BLaER1 (cell line): ENCODE measurements at regions not wholly inside any gene's neighbourhood (a gene's known extent, or its start where the extent isn't known, plus 50 kb on each side); places are given as distances from the start of the nearest gene placed in this dataset.

Source experiments
- H3K27ac ChIP-seq: shearing (Covaris generic); formaldehyde crosslinking; 2 replicates; pipeline ENCODE4 v1.8.1; 2022
- H3K27me3 ChIP-seq: shearing (Covaris generic); formaldehyde crosslinking; 2 replicates; pipeline ENCODE4 v1.8.1; 2022
- H3K36me3 ChIP-seq: shearing (Covaris generic); formaldehyde crosslinking; 2 replicates; pipeline ENCODE4 v1.8.1; 2022
- H3K4me1 ChIP-seq: shearing (Covaris generic); formaldehyde crosslinking; 2 replicates; pipeline ENCODE4 v1.8.1; 2022
- H3K4me2 ChIP-seq: shearing (Covaris generic); formaldehyde crosslinking; 2 replicates; pipeline ENCODE4 v1.8.1; 2022
- H3K4me3 ChIP-seq: shearing (Covaris generic); formaldehyde crosslinking; 2 replicates; pipeline ENCODE4 v1.8.1; 2022
- H3K9ac ChIP-seq: shearing (Covaris generic); formaldehyde crosslinking; 2 replicates; pipeline ENCODE4 v1.8.1; 2022
- H3K9me3 ChIP-seq: shearing (Covaris generic); formaldehyde crosslinking; 2 replicates; pipeline ENCODE4 v1.8.1; 2022
- H4K20me1 ChIP-seq: shearing (Covaris generic); formaldehyde crosslinking; 2 replicates; pipeline ENCODE4 v1.8.1; 2022
- Cebpa-rat ChIP-seq: shearing (Covaris generic); IDR thresholded peaks from 2 replicates; pipeline ENCODE4 v1.8.1; 2022

DNA sequence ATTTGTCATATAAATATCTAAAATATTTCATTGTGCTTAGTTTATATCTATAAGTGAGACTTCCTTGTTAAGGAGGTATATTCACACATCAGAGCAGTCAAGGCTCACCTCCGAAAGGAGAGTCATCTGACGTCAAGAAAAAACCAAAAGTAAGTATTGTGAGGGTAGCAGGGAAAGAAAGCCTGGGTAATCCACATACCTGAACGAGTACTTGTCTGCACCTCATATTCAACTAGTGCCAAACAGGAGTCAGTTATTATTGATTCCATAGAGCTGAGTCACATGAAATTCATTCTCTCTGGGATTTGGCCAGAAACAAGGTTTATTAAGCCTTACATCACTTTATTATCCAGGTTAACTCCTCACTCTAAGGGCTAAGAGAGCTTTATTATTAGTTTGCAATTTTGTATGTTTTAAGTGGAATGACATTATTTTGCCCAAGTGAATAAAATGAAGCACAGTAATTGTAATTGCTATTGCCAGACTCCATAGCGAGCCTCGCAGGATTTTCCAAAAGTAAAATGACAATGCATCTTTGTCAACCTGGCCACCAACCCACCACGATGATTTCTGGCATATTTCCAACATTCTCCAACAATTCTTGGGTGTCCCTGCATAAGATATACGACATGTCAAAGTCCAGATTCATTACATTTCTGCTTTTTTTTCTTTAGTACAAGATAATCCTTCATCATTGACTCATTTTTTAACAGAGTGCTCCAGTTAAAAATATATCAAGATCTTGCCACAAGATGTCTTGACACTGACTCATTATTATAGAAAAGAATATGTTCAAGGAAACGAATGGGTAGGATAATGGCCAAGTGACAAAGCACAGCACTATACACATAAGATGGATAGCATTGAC, 1210.4 kb upstream of the ACVR2A start:
- Histone ChIP-seq H3K27me3 (no peaks in the 10 kb centered on the region), H3K27ac (no peak overlapping the region), H3K36me3 (no peaks in the 10 kb centered on the region), H3K9ac (no peak overlapping the region), H3K4me3 (no peak overlapping the region), H3K9me3 (no peaks in the 10 kb centered on the region), H4K20me1 (no peaks in the 10 kb centered on the region), H3K4me2 (no peak overlapping the region), H3K4me1 (no peaks in the 10 kb centered on the region)
- no peak for TF ChIP-seq Cebpa-rat

DNA sequence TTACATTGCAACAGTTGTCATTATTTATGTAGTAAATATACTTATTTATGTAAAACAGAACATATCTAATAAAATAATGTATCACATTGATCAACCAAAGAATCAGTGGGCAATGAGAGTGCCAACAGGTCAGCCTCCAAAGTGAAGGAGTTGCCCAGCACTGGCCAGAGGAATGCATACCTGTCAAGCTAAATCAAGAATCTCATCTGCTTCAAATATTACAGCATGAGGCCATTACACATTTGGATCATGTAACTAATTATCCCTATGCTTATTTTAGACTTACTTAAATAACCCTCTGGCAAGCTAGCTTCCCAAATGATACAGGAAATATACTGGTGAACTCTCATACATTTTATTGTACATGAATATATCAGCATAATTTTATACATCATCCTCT, 1211.7 kb upstream of the ACVR2A start:
- H3K36me3 ChIP-seq, result no peaks in the 10 kb centered on the region
- H3K4me3 ChIP-seq, result no peak overlapping the region
- TF ChIP-seq Cebpa-rat, result no peak
- no peaks in the 10 kb centered on the region for H4K20me1 ChIP-seq
- H3K4me2 ChIP-seq, result no peak overlapping the region
- no peaks in the 10 kb centered on the region for H3K27me3 ChIP-seq
- H3K9me3 ChIP-seq, result no peaks in the 10 kb centered on the region
- no peaks in the 10 kb centered on the region for H3K4me1 ChIP-seq
- H3K9ac ChIP-seq, result no peak overlapping the region
- no peak overlapping the region for H3K27ac ChIP-seq

DNA sequence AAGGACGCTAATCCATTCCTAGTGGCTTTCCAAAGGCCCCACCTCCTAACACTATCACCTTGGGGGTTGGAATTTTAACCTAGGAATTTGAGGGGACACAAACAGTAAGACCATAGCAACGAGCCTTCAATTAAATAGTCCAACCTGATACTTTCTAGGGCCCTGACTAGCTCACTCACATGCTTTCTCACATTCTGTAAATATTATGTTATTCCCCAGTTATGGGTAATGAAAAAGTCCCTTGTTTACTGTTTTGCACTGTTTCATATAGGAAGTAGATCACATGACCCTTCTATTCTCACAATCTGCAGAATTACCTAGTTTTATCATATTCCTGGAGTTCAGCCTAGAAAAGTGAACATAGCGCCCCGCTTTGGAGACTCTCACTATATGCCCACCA, 1212.1 kb upstream of the ACVR2A start:
- Histone ChIP-seq H3K27me3 (no peaks in the 10 kb centered on the region), H3K9me3 (no peaks in the 10 kb centered on the region), H3K4me3 (no peak overlapping the region), H3K27ac (no peak overlapping the region), H3K36me3 (no peaks in the 10 kb centered on the region), H4K20me1 (no peaks in the 10 kb centered on the region), H3K4me2 (no peak overlapping the region), H3K4me1 (no peaks in the 10 kb centered on the region), H3K9ac (no peak overlapping the region)
- TF ChIP-seq Cebpa-rat, result no peak

GRCh38 chr2:146624430-146625160, 1220.2 kb upstream of the ACVR2A start:
- H3K9me3 ChIP-seq, result no peaks in the 10 kb centered on the region
- no peak overlapping the region for H3K4me3 ChIP-seq
- TF ChIP-seq Cebpa-rat, result no peak
- no peak overlapping the region for H3K4me2 ChIP-seq
- no peaks in the 10 kb centered on the region for H3K27me3 ChIP-seq
- no peaks in the 10 kb centered on the region for H3K36me3 ChIP-seq
- H3K9ac ChIP-seq, result no peak overlapping the region
- no peaks in the 10 kb centered on the region for H4K20me1 ChIP-seq
- H3K4me1 ChIP-seq, result no peaks in the 10 kb centered on the region
- H3K27ac ChIP-seq, result no peak overlapping the region

GRCh38 chr2:146623771-146624170, 1221.1 kb upstream of the ACVR2A start:
- Histone ChIP-seq H3K4me1 (no peaks in the 10 kb centered on the region), H3K4me2 (no peak overlapping the region), H3K27me3 (no peaks in the 10 kb centered on the region), H3K4me3 (no peak overlapping the region), H3K9ac (no peak overlapping the region), H3K36me3 (no peaks in the 10 kb centered on the region), H4K20me1 (no peaks in the 10 kb centered on the region), H3K27ac (no peak overlapping the region), H3K9me3 (no peaks in the 10 kb centered on the region)
- TF ChIP-seq Cebpa-rat, result no peak

- Histone ChIP-seq H4K20me1 (no peaks in the 10 kb centered on the region), H3K9ac (no peak overlapping the region), H3K4me1 (no peaks in the 10 kb centered on the region), H3K27ac (no peak overlapping the region), H3K9me3 (no peaks in the 10 kb centered on the region), H3K4me3 (no peak overlapping the region), H3K36me3 (no peaks in the 10 kb centered on the region), H3K4me2 (no peak overlapping the region), H3K27me3 (no peaks in the 10 kb centered on the region)
- no peak for TF ChIP-seq Cebpa-rat
Measured at GRCh38 chr2:146621656-146622055, 1223.2 kb upstream of the ACVR2A start.

DNA sequence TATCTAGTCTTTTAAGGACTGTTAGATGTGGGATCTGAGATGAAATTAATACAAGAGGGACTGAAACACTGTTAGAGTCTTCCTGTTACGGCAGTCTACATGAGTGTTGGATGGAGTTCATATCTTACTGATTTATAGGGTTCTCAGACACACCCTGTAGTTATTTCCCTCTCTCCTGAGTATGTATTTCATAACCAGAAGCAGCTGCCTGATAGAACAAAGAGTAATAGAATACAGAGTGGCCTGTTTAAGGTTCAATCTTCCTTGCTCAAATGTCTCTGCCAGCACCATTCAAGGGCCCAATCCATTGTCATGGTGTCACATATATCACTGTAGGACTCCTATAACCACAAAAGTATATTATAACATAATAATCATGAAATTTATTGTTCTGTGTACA, 1229.1 kb upstream of the ACVR2A start:
- H3K4me3 ChIP-seq, result no peak overlapping the region
- H3K27me3 ChIP-seq, result no peaks in the 10 kb centered on the region
- no peak overlapping the region for H3K4me2 ChIP-seq
- H3K9me3 ChIP-seq, result 0 out of 2 replicates have a peak, but pooled peaks cover 2% of the 10 kb centered on the region
- H4K20me1 ChIP-seq, result no peaks in the 10 kb centered on the region
- no peaks in the 10 kb centered on the region for H3K36me3 ChIP-seq
- no peak overlapping the region for H3K9ac ChIP-seq
- TF ChIP-seq Cebpa-rat, result no peak
- no peak overlapping the region for H3K27ac ChIP-seq
- H3K4me1 ChIP-seq, result no peaks in the 10 kb centered on the region

GRCh38 chr2:146608490-146608889, 1236.3 kb upstream of the ACVR2A start:
- H3K27ac ChIP-seq, result no peak overlapping the region
- TF ChIP-seq Cebpa-rat, result no peak
- no peaks in the 10 kb centered on the region for H3K4me1 ChIP-seq
- no peak overlapping the region for H3K4me3 ChIP-seq
- no peaks in the 10 kb centered on the region for H3K27me3 ChIP-seq
- no peaks in the 10 kb centered on the region for H4K20me1 ChIP-seq
- no peaks in the 10 kb centered on the region for H3K36me3 ChIP-seq
- no peak overlapping the region for H3K9ac ChIP-seq
- H3K4me2 ChIP-seq, result no peak overlapping the region
- no peaks in the 10 kb centered on the region for H3K9me3 ChIP-seq

DNA sequence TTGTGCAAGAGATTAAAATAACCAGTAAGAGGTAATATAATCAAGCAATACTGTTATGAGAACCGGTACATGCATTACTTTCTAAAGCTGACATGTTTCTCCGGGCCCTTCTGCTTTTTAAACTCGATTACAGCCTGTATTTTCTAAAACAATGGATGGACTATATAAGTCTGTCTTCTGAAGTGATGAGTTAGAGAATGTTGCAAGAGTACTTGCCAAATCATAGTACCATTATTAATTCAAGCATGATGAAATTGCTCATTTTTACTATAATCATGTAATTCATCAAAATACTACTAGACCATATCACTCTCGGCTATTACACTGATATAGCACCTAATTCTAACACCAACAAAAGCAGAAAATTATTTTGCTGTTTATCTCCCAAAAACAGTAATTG, 1240.3 kb upstream of the ACVR2A start:
- Histone ChIP-seq H4K20me1 (no peaks in the 10 kb centered on the region), H3K9ac (no peak overlapping the region), H3K27ac (no peak overlapping the region), H3K4me1 (no peaks in the 10 kb centered on the region), H3K4me3 (no peak overlapping the region), H3K4me2 (no peak overlapping the region), H3K36me3 (no peaks in the 10 kb centered on the region), H3K9me3 (no peaks in the 10 kb centered on the region), H3K27me3 (no peaks in the 10 kb centered on the region)
- no peak for TF ChIP-seq Cebpa-rat

DNA sequence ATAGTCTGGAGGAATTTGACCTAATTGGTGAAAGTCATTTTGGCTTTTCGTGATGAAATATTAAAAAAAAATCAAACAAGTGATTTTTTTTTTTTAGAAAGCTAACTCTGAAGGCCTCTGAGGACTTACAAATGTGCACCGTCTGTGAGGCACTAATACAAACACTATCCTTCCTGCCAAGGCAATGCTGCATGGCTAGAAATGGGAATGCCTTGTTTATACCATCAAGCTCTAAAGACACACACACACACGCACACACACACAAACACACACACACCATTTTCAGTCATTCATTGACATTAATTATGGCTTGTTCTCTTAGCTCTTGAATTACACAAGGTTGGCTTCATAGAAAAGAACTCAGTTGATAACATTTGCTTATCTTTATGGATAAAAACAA, 1242.0 kb upstream of the ACVR2A start:
- no peaks in the 10 kb centered on the region for H3K4me1 ChIP-seq

More for the DNA sequence above, 1242.0 kb upstream of the ACVR2A start:
- Histone ChIP-seq H3K9ac (no peak overlapping the region), H3K36me3 (no peaks in the 10 kb centered on the region), H3K4me2 (no peak overlapping the region), H3K9me3 (no peaks in the 10 kb centered on the region), H3K4me3 (no peak overlapping the region), H4K20me1 (no peaks in the 10 kb centered on the region), H3K27ac (no peak overlapping the region), H3K27me3 (no peaks in the 10 kb centered on the region)
- no peak for TF ChIP-seq Cebpa-rat
